ENCODE measurements at regions not wholly inside any gene's neighbourhood (a gene's known extent, or its start where the extent isn't known, plus 50 kb on each side); places are given as distances from the start of the nearest gene placed in this dataset.

DNA sequence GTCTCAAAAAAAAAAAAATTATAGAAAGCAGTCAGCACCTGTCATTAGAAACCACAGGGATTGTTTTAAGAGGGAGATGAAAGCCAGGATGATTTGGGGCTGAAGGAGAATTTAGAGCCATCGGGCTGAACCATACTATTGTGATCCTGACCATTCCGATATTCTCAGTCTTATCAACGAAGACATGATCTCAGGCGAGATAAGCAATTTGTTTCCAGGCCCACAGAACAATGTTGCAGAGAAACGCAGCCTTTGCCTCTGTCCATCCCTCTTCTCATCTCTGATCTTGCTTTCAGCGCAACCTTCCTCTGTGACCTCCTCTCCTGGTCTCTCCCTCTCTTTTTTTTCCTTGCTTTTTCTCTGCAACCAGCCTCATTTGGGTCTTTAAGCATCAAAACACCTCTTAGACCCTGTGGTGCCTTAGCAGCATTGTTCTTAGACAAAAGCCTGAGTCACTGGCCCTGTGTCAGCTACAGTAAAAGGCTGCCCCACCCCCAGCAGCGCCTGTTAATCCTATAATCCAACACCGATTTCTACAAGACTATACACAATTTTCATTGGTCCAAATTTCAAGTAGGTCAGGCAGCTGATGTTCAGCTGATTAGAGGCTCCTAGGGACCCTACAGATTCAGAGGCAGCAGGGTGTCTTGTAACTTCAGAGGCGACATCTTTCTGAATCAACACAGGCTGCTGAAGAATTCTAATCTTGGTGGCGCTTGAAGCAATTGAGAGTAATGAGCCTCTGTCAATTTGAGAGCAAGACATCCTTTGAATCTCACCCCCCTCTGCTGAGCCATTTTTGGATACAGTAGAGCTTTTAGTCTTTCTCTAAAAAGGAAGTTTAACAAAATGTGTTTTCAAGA is 206.0 kb downstream of the NCK2 start:
- 78 to 85% (median 83%) methylated on average over 10 of the region's 10 CpGs for WGBS, 3 donors
- no peak for DNase-seq

GRCh38 chr2:105943977-105944376 is 199.3 kb downstream of the NCK2 start:
- intact Hi-C loops (cut with DNase I), result no loop called here
- no peak overlapping the region for H3K27ac ChIP-seq
- H3K27me3 ChIP-seq, result no peaks in the 10 kb centered on the region
- no peaks in the 10 kb centered on the region for H3K4me1 ChIP-seq (ENCODE audit: insufficient read depth)
- TF ChIP-seq EP300 (IDR thresholded peaks at IDR 0.05), result no peak
- no peaks in the 10 kb centered on the region for H3K9me3 ChIP-seq
- no peak for DNase-seq
- WGBS, 3 donors, result 92 to 94% (median 93%) methylated on average over 20 of the region's 20 CpGs
- no peak overlapping the region for H3K4me3 ChIP-seq
- no peaks in the 10 kb centered on the region for H3K36me3 ChIP-seq

More for the DNA sequence above, 206.0 kb downstream of the NCK2 start:
- Histone ChIP-seq H3K4me1 (ENCODE audit: insufficient read depth) (no peaks in the 10 kb centered on the region), H3K27me3 (no peaks in the 10 kb centered on the region), H3K36me3 (no peaks in the 10 kb centered on the region), H3K4me3 (no peak overlapping the region), H3K27ac (no peak overlapping the region), H3K9me3 (no peaks in the 10 kb centered on the region)
- TF ChIP-seq, protein P1, sequence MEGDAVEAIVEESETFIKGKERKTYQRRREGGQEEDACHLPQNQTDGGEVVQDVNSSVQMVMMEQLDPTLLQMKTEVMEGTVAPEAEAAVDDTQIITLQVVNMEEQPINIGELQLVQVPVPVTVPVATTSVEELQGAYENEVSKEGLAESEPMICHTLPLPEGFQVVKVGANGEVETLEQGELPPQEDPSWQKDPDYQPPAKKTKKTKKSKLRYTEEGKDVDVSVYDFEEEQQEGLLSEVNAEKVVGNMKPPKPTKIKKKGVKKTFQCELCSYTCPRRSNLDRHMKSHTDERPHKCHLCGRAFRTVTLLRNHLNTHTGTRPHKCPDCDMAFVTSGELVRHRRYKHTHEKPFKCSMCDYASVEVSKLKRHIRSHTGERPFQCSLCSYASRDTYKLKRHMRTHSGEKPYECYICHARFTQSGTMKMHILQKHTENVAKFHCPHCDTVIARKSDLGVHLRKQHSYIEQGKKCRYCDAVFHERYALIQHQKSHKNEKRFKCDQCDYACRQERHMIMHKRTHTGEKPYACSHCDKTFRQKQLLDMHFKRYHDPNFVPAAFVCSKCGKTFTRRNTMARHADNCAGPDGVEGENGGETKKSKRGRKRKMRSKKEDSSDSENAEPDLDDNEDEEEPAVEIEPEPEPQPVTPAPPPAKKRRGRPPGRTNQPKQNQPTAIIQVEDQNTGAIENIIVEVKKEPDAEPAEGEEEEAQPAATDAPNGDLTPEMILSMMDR (IDR thresholded peaks at IDR 0.05), result no peak
- TF ChIP-seq POLR2A (IDR thresholded peaks at IDR 0.05) (no peak), EP300 (IDR thresholded peaks at IDR 0.05) (no peak)
- intact Hi-C loops (cut with DNase I), result loop anchor here in 1 of 4 donors (5.0 kb wide), 1 partner anchor 367 kb away; no protein-coding TSS in a partner anchor
